GM21619 (cell line): ENCODE measurements at regions not wholly inside any gene's neighbourhood (a gene's known extent, or its start where the extent isn't known, plus 50 kb on each side); places are given as distances from the start of the nearest gene placed in this dataset.
"Not testable (repeated sequence)": the region's sequence is repeated elsewhere in the genome, so short reads cannot be mapped to it uniquely, and the experiment has no call there.

Experiments used
- ATAC-seq: cut with Tn5 transposase; IDR thresholded peaks from one replicate; pipeline ENCODE4 v1.9.1; 2021; ENCODE audit not compliant: unreplicated experiment

GRCh38 chr2:31739161-31739560, 158.4 kb upstream of the SRD5A2 start:
- ATAC-seq = no peak

- ATAC-seq = no peak
These were observed 156.1 kb upstream of the SRD5A2 start for GRCh38 chr2:31736695-31737454.

GRCh38 chr2:31735716-31736115, 155.0 kb upstream of the SRD5A2 start:
- ATAC-seq = no peak

- no peak for ATAC-seq
These were observed 148.8 kb upstream of the SRD5A2 start for GRCh38 chr2:31729442-31730092.

GRCh38 chr2:31729065-31729439, 148.3 kb upstream of the SRD5A2 start:
- no peak for ATAC-seq

GRCh38 chr2:31728406-31729064, 147.8 kb upstream of the SRD5A2 start:
- no peak for ATAC-seq

GRCh38 chr2:31726457-31726856, 145.7 kb upstream of the SRD5A2 start:
- ATAC-seq = no peak

GRCh38 chr2:31725444-31725843, 144.7 kb upstream of the SRD5A2 start:
- ATAC-seq = no peak

- no peak for ATAC-seq
These were observed 131.0 kb upstream of the SRD5A2 start for GRCh38 chr2:31711737-31712136.

GRCh38 chr2:31710121-31710520, 129.4 kb upstream of the SRD5A2 start:
- no peak for ATAC-seq

- ATAC-seq = no peak
These were observed 127.3 kb upstream of the SRD5A2 start for GRCh38 chr2:31707992-31708391.

- ATAC-seq = no peak
These were observed 123.9 kb upstream of the SRD5A2 start for GRCh38 chr2:31704561-31705212.

GRCh38 chr2:31703253-31703652, 122.5 kb upstream of the SRD5A2 start:
- ATAC-seq = no peak

GRCh38 chr2:31698722-31699121, 118.0 kb upstream of the SRD5A2 start:
- ATAC-seq = no peak

GRCh38 chr2:31696068-31696467, 115.3 kb upstream of the SRD5A2 start:
- no peak for ATAC-seq

GRCh38 chr2:31694444-31694843, 113.7 kb upstream of the SRD5A2 start:
- no peak for ATAC-seq

GRCh38 chr2:31693882-31694281, 113.1 kb upstream of the SRD5A2 start:
- no peak for ATAC-seq

GRCh38 chr2:31688282-31688681, 107.5 kb upstream of the SRD5A2 start:
- no peak for ATAC-seq

GRCh38 chr2:31683506-31683905, 102.8 kb upstream of the SRD5A2 start:
- ATAC-seq = not testable (repeated sequence)

GRCh38 chr2:31675485-31675901, 94.8 kb upstream of the SRD5A2 start:
- no peak for ATAC-seq

GRCh38 chr2:31674446-31674845, 93.7 kb upstream of the SRD5A2 start:
- no peak for ATAC-seq

GRCh38 chr2:31666878-31667277, 86.1 kb upstream of the SRD5A2 start:
- no peak for ATAC-seq
